ENCODE measurements at regions not wholly inside any gene's neighbourhood (a gene's known extent, or its start where the extent isn't known, plus 50 kb on each side); places are given as distances from the start of the nearest gene placed in this dataset.

DNA sequence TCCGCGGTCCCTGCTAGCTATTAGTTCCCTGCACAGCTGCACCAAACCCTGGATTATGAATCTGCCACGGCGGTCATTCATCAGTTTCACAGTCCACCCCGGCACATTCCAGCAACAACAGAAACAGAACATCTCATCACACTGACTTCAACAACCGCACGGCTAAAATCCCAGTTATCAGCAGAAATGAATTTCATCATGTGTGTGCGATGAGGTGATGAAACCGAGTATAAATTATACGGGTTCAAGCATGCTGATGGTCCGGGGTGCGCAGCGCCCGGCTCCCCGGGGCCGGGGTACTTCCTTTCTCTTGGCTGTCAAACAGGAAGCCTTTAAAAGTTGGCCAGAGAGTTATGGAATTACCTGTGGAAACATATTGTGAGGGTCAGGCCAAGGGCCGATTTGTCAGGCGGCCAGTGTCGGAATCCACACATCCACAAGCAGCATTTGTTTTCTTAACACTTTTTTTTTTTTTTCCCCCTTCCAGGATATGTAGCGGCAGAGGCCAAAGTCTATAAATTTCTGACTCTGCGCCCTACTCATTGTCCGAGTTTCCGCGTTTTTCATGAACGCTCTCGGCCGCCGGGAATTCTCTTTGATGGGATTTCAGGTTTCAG is 420.9 kb upstream of the MGMT start:
- TF ChIP-seq EZH2 (IDR thresholded peaks at IDR 0.05; ENCODE audit: low read length, unreplicated experiment) (no peak), CTCF (conservative IDR thresholded peaks at IDR 0.05; ENCODE audit: low read depth, low read length) (no peak)

All from PC-3 (cell line).